Activated CD4-positive, alpha-beta memory T cell treated with anti-CD3 and anti-CD28 coated beads, Interleukin-2, amount 10 ng/mL, durations not matched to agents 7 days and 5 days (primary cell): ENCODE measurements at regions not wholly inside any gene's neighbourhood (a gene's known extent, or its start where the extent isn't known, plus 50 kb on each side); places are given as distances from the start of the nearest gene placed in this dataset.
"Not testable (repeated sequence)": the region's sequence is repeated elsewhere in the genome, so short reads cannot be mapped to it uniquely, and the experiment has no call there.

Source experiments
- CTCF ChIA-PET: fragments of 350-600 bp; sonication (Branson Sonifier 250); formaldehyde crosslinking; loops from one replicate; lab custom pipeline; 2021; ENCODE audit warnings: antibody characterized with exemption, inconsistent platforms; lab: Charles Lee
- POLR2A ChIA-PET: fragments of 350-600 bp; sonication (Branson Sonifier 250); formaldehyde crosslinking; loops from one replicate; lab custom pipeline; 2021; ENCODE audit warnings: antibody characterized with exemption; lab: Charles Lee
- DNase-seq: peaks from one replicate; pipeline ENCODE4 v3.0.0-alpha.2; 2020
- H3K27ac Mint-ChIP-seq: one replicate; pipeline ENCODE4 v1.8.0; 2021; ENCODE audit warnings: mild to moderate bottlenecking, mixed read lengths
- H3K27me3 Mint-ChIP-seq: one replicate; pipeline ENCODE4 v1.8.0; 2021; ENCODE audit warnings: mixed read lengths
- H3K36me3 Mint-ChIP-seq: one replicate; pipeline ENCODE4 v1.8.0; 2021; ENCODE audit warnings: low read depth, mixed read lengths
- H3K4me1 Mint-ChIP-seq: one replicate; pipeline ENCODE4 v1.8.0; 2021; ENCODE audit warnings: mixed read lengths
- H3K4me3 Mint-ChIP-seq: one replicate; pipeline ENCODE4 v1.8.0; 2021; ENCODE audit warnings: mild to moderate bottlenecking, mixed read lengths
- H3K9me3 Mint-ChIP-seq: one replicate; pipeline ENCODE4 v1.8.0; 2021; ENCODE audit warnings: mixed read lengths

- CTCF ChIA-PET: no interaction called here
- H3K27me3 Mint-ChIP-seq: no peaks in the 10 kb centered on the region
- no peaks in the 10 kb centered on the region for H3K9me3 Mint-ChIP-seq
- no peak overlapping the region for H3K4me3 Mint-ChIP-seq
- no peaks in the 10 kb centered on the region for H3K36me3 Mint-ChIP-seq
- no peak overlapping the region for H3K27ac Mint-ChIP-seq
- peaks cover 14% of the 10 kb centered on the region for H3K4me1 Mint-ChIP-seq
- POLR2A ChIA-PET: no interaction called here
- DNase-seq: no peak
Measured at GRCh38 chrX:13381514-13381913, 61.7 kb upstream of the ATXN3L start.

GRCh38 chrX:13380211-13380610 is 60.4 kb upstream of the ATXN3L start:
- POLR2A ChIA-PET: no interaction called here
- no peaks in the 10 kb centered on the region for H3K36me3 Mint-ChIP-seq
- CTCF ChIA-PET: no interaction called here

GRCh38 chrX:13378562-13379518 is 59.0 kb upstream of the ATXN3L start:
- H3K9me3 Mint-ChIP-seq, H3K27ac Mint-ChIP-seq, H3K36me3 Mint-ChIP-seq, H3K27me3 Mint-ChIP-seq, CTCF ChIA-PET, H3K4me3 Mint-ChIP-seq, DNase-seq, POLR2A ChIA-PET: not testable (repeated sequence)
- peaks cover 16% of the 10 kb centered on the region for H3K4me1 Mint-ChIP-seq

More at GRCh38 chrX:13380211-13380610, 60.4 kb upstream of the ATXN3L start:
- H3K27me3 Mint-ChIP-seq: no peaks in the 10 kb centered on the region
- H3K4me1 Mint-ChIP-seq: peaks cover 14% of the 10 kb centered on the region
- no peak for DNase-seq
- no peak overlapping the region for H3K4me3 Mint-ChIP-seq
- no peak overlapping the region for H3K27ac Mint-ChIP-seq
- no peaks in the 10 kb centered on the region for H3K9me3 Mint-ChIP-seq

- Mint-ChIP-seq H3K4me3 (no peak overlapping the region), H3K9me3 (no peaks in the 10 kb centered on the region), H3K27ac (no peak overlapping the region), H3K36me3 (no peaks in the 10 kb centered on the region), H3K4me1 (peaks cover 22% of the 10 kb centered on the region), H3K27me3 (no peaks in the 10 kb centered on the region)
- no peak for DNase-seq
- ChIA-PET POLR2A (no interaction called here), CTCF (no interaction called here)
Measured at GRCh38 chrX:13377550-13377934, 57.7 kb upstream of the ATXN3L start.

- H3K4me1 Mint-ChIP-seq: peaks cover 22% of the 10 kb centered on the region
- no peak overlapping the region for H3K4me3 Mint-ChIP-seq
- no peak for DNase-seq
- POLR2A ChIA-PET: no interaction called here
- H3K36me3 Mint-ChIP-seq: no peaks in the 10 kb centered on the region
- no peak overlapping the region for H3K27ac Mint-ChIP-seq
- H3K27me3 Mint-ChIP-seq: no peaks in the 10 kb centered on the region
- H3K9me3 Mint-ChIP-seq: no peaks in the 10 kb centered on the region
- CTCF ChIA-PET: no interaction called here
Measured at GRCh38 chrX:13376857-13377549, 57.1 kb upstream of the ATXN3L start.

GRCh38 chrX:13375596-13375995 is 55.7 kb upstream of the ATXN3L start:
- H3K27ac Mint-ChIP-seq, H3K9me3 Mint-ChIP-seq, POLR2A ChIA-PET: not testable (repeated sequence)

GRCh38 chrX:13374364-13374763 is 54.5 kb upstream of the ATXN3L start:
- H3K9me3 Mint-ChIP-seq: no peaks in the 10 kb centered on the region
- H3K36me3 Mint-ChIP-seq: peaks cover 4% of the 10 kb centered on the region
- no peak for DNase-seq
- CTCF ChIA-PET: no interaction called here
- no peak overlapping the region for H3K4me3 Mint-ChIP-seq
- H3K27me3 Mint-ChIP-seq: no peaks in the 10 kb centered on the region
- POLR2A ChIA-PET: no interaction called here
- H3K4me1 Mint-ChIP-seq: peaks cover 12% of the 10 kb centered on the region
- H3K27ac Mint-ChIP-seq: no peak overlapping the region

More at GRCh38 chrX:13375596-13375995, 55.7 kb upstream of the ATXN3L start:
- H3K36me3 Mint-ChIP-seq, DNase-seq, CTCF ChIA-PET, H3K27me3 Mint-ChIP-seq, H3K4me3 Mint-ChIP-seq: not testable (repeated sequence)
- peaks cover 22% of the 10 kb centered on the region for H3K4me1 Mint-ChIP-seq

- ChIA-PET POLR2A (no interaction called here), CTCF (no interaction called here)
- peaks cover 4% of the 10 kb centered on the region for H3K36me3 Mint-ChIP-seq
- H3K4me3 Mint-ChIP-seq: no peak overlapping the region
- no peak overlapping the region for H3K27ac Mint-ChIP-seq
- no peak for DNase-seq
- H3K4me1 Mint-ChIP-seq: peaks cover 12% of the 10 kb centered on the region
- no peaks in the 10 kb centered on the region for H3K27me3 Mint-ChIP-seq
- H3K9me3 Mint-ChIP-seq: no peaks in the 10 kb centered on the region
Measured at GRCh38 chrX:13373431-13374187, 53.8 kb upstream of the ATXN3L start.

- POLR2A ChIA-PET: no interaction called here
- H3K4me1 Mint-ChIP-seq: peaks cover 14% of the 10 kb centered on the region
Measured at GRCh38 chrX:13373027-13373426, 53.2 kb upstream of the ATXN3L start.

GRCh38 chrX:13372203-13372980 is 52.5 kb upstream of the ATXN3L start:
- CTCF ChIA-PET: no interaction called here
- Mint-ChIP-seq H3K4me1 (peaks cover 16% of the 10 kb centered on the region), H3K27me3 (no peaks in the 10 kb centered on the region), H3K4me3 (no peak overlapping the region), H3K9me3 (no peaks in the 10 kb centered on the region), H3K36me3 (peaks cover 4% of the 10 kb centered on the region), H3K27ac (no peak overlapping the region)
- POLR2A ChIA-PET: no interaction called here
- DNase-seq: no peak

More at GRCh38 chrX:13373027-13373426, 53.2 kb upstream of the ATXN3L start:
- no peaks in the 10 kb centered on the region for H3K9me3 Mint-ChIP-seq
- no peak overlapping the region for H3K27ac Mint-ChIP-seq
- H3K27me3 Mint-ChIP-seq: no peaks in the 10 kb centered on the region
- H3K36me3 Mint-ChIP-seq: peaks cover 4% of the 10 kb centered on the region
- DNase-seq: no peak
- H3K4me3 Mint-ChIP-seq: no peak overlapping the region
- CTCF ChIA-PET: no interaction called here

- DNase-seq: no peak
- Mint-ChIP-seq H3K36me3 (peaks cover 4% of the 10 kb centered on the region), H3K27me3 (no peaks in the 10 kb centered on the region), H3K4me3 (no peak overlapping the region), H3K9me3 (no peaks in the 10 kb centered on the region), H3K4me1 (peaks cover 13% of the 10 kb centered on the region), H3K27ac (no peak overlapping the region)
- ChIA-PET CTCF (interaction anchor here (1.4 kb wide), 1 partner anchor 557 kb away, joined by 4 read pairs; no protein-coding TSS in a partner anchor), POLR2A (no interaction called here)
Measured at GRCh38 chrX:13371186-13371585, 51.3 kb upstream of the ATXN3L start.

GRCh38 chrX:13370713-13371112 is 50.9 kb upstream of the ATXN3L start:
- Mint-ChIP-seq H3K9me3 (no peaks in the 10 kb centered on the region), H3K4me3 (no peak overlapping the region), H3K36me3 (peaks cover 4% of the 10 kb centered on the region), H3K27me3 (no peaks in the 10 kb centered on the region), H3K27ac (no peak overlapping the region), H3K4me1 (peaks cover 13% of the 10 kb centered on the region)
- POLR2A ChIA-PET: no interaction called here
- CTCF ChIA-PET: interaction anchor here (1.4 kb wide), 1 partner anchor 556 kb away, joined by 4 read pairs; no protein-coding TSS in a partner anchor
- DNase-seq: no peak
